Activated CD8-positive, alpha-beta memory T cell treated with anti-CD3 and anti-CD28 coated beads, Interleukin-2, amount 10 ng/mL, durations not matched to agents 7 days and 5 days (primary cell): ENCODE measurements at regions not wholly inside any gene's neighbourhood (a gene's known extent, or its start where the extent isn't known, plus 50 kb on each side); places are given as distances from the start of the nearest gene placed in this dataset.
A peak's percentile ranks its signal among the peaks of the same experiment; 100 is the strongest.

Source experiments
- ATAC-seq: fragments of 150-1000 bp; cut with Tn5 transposase; one replicate; pipeline ENCODE4 v1.10.0; 2021; ENCODE audit warnings: moderate library complexity
- CTCF ChIA-PET: fragments of 350-600 bp; sonication (Branson Sonifier 250); formaldehyde crosslinking; loops from one replicate; lab custom pipeline; 2021; ENCODE audit warnings: antibody characterized with exemption; lab: Charles Lee
- DNase-seq: peaks from one replicate; pipeline ENCODE4 v3.0.0-alpha.2; 2020
- H3K27ac Mint-ChIP-seq: one replicate; pipeline ENCODE4 v1.8.0; 2021; ENCODE audit warnings: mild to moderate bottlenecking, mixed read lengths
- H3K27me3 Mint-ChIP-seq: one replicate; pipeline ENCODE4 v1.8.0; 2021; ENCODE audit warnings: mixed read lengths
- H3K36me3 Mint-ChIP-seq: one replicate; pipeline ENCODE4 v1.8.0; 2021; ENCODE audit warnings: mild to moderate bottlenecking, mixed read lengths
- H3K4me1 Mint-ChIP-seq: one replicate; pipeline ENCODE4 v1.8.0; 2021; ENCODE audit warnings: mixed read lengths
- H3K4me3 Mint-ChIP-seq: one replicate; pipeline ENCODE4 v1.8.0; 2021; ENCODE audit warnings: mild to moderate bottlenecking, moderate library complexity, mixed read lengths
- H3K9me3 Mint-ChIP-seq: one replicate; pipeline ENCODE4 v1.8.0; 2022; ENCODE audit warnings: low read depth, mixed read lengths

- peaks cover 53% of the 10 kb centered on the region for H3K4me1 Mint-ChIP-seq
- H3K9me3 Mint-ChIP-seq = no peaks in the 10 kb centered on the region
- H3K27ac Mint-ChIP-seq = peak overlapping the region; percentile 83
- DNase-seq (peak; percentile 66), ATAC-seq (peak; percentile 82)
- CTCF ChIA-PET = interaction anchor here (1.1 to 2.0 kb wide), 4 partner anchors 14 to 170 kb away, joined by 3 to 5 read pairs (median 4); no protein-coding TSS in a partner anchor
- H3K4me3 Mint-ChIP-seq = peak overlapping the region; percentile 34
- no peaks in the 10 kb centered on the region for H3K27me3 Mint-ChIP-seq
- H3K36me3 Mint-ChIP-seq = peaks cover 32% of the 10 kb centered on the region
Measured at GRCh38 chr3:56878074-56878473, 76.3 kb upstream of the ARHGEF3 start.

DNA sequence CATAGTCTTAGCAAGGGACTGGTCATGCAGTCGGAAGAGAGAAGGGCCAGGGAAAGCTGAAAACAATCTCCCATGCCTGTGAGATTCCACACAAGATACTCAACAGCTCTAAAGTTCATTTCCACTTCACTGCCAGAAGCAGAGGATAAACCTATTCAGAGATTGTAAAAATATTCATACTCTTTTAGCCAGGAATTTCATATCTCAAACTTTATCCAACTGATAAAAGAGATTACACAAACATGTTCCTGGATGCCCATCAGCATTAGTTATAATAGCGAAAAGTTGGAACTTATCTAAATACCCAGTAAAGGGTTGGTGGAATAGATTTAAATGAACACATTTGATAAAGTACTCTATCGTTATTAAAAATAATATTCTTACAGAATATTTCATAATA, 75.2 kb upstream of the ARHGEF3 start:
- Mint-ChIP-seq H3K4me3 (no peak overlapping the region), H3K27me3 (no peaks in the 10 kb centered on the region), H3K36me3 (peaks cover 29% of the 10 kb centered on the region), H3K27ac (no peak overlapping the region), H3K9me3 (no peaks in the 10 kb centered on the region), H3K4me1 (peaks cover 51% of the 10 kb centered on the region)
- CTCF ChIA-PET = interaction anchor here (0.6 to 2.0 kb wide), 4 partner anchors 11 to 112 kb away, joined by 3 to 5 read pairs (median 4); no protein-coding TSS in a partner anchor
- DNase-seq (no peak), ATAC-seq (no peak)

GRCh38 chr3:56874269-56874668, 72.5 kb upstream of the ARHGEF3 start:
- Mint-ChIP-seq H3K27me3 (no peaks in the 10 kb centered on the region), H3K9me3 (no peaks in the 10 kb centered on the region), H3K27ac (no peak overlapping the region), H3K4me1 (peaks cover 38% of the 10 kb centered on the region), H3K4me3 (no peak overlapping the region), H3K36me3 (peaks cover 4% of the 10 kb centered on the region)
- CTCF ChIA-PET = no interaction called here
- DNase-seq (no peak), ATAC-seq (no peak)

DNA sequence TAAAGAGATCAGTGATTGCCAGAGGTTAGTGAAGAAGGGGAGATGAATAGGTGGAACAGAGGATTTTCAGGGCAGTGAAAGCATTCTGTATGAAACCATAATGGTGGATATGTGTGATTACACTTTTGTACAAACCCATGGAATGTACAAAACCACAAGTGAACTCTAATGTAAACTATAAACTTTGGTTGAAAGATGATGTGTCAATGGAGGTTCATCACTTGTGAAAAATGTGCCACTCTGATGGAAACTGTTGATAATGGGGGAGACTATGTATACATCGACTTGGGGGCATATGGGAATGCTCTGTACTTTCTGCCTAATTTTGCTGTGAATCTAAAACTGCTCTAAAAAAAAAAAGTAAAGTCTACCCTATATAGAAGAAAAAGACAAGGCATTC, 68.7 kb upstream of the ARHGEF3 start:
- H3K27me3 Mint-ChIP-seq = no peaks in the 10 kb centered on the region
- CTCF ChIA-PET = interaction anchor here (1.0 kb wide), 1 partner anchor 46 kb away, joined by 4 read pairs; no protein-coding TSS in a partner anchor
- no peak for DNase-seq
- H3K4me1 Mint-ChIP-seq = peaks cover 22% of the 10 kb centered on the region
- no peaks in the 10 kb centered on the region for H3K9me3 Mint-ChIP-seq
- H3K4me3 Mint-ChIP-seq = no peak overlapping the region
- H3K36me3 Mint-ChIP-seq = peaks cover 9% of the 10 kb centered on the region
- ATAC-seq = no peak
- no peak overlapping the region for H3K27ac Mint-ChIP-seq

GRCh38 chr3:56869157-56869889, 67.6 kb upstream of the ARHGEF3 start:
- Mint-ChIP-seq H3K27ac (peak overlapping the region; percentile 12), H3K27me3 (no peaks in the 10 kb centered on the region), H3K4me3 (peak overlapping the region; percentile 16), H3K36me3 (peaks cover 14% of the 10 kb centered on the region), H3K9me3 (no peaks in the 10 kb centered on the region), H3K4me1 (peaks cover 28% of the 10 kb centered on the region)
- ATAC-seq (peak; percentile 79), DNase-seq (no peak)
- CTCF ChIA-PET = no interaction called here

GRCh38 chr3:56868706-56869105, 67.0 kb upstream of the ARHGEF3 start:
- no peaks in the 10 kb centered on the region for H3K27me3 Mint-ChIP-seq
- no peaks in the 10 kb centered on the region for H3K9me3 Mint-ChIP-seq
- no peak for DNase-seq
- CTCF ChIA-PET = interaction anchor here (0.6 kb wide), 2 partner anchors 120 to 161 kb away, joined by 3 to 4 read pairs; no protein-coding TSS in a partner anchor
- H3K36me3 Mint-ChIP-seq = peaks cover 20% of the 10 kb centered on the region
- peaks cover 34% of the 10 kb centered on the region for H3K4me1 Mint-ChIP-seq
- no peak for ATAC-seq
- no peak overlapping the region for H3K4me3 Mint-ChIP-seq
- H3K27ac Mint-ChIP-seq = no peak overlapping the region

GRCh38 chr3:56867671-56868070, 65.9 kb upstream of the ARHGEF3 start:
- H3K4me1 Mint-ChIP-seq = peaks cover 41% of the 10 kb centered on the region
- H3K27ac Mint-ChIP-seq = no peak overlapping the region

GRCh38 chr3:56864918-56865524, 63.3 kb upstream of the ARHGEF3 start:
- CTCF ChIA-PET = interaction anchor here (1.7 kb wide), 1 partner anchor 163 kb away, joined by 3 read pairs; no protein-coding TSS in a partner anchor
- H3K27me3 Mint-ChIP-seq = no peaks in the 10 kb centered on the region
- H3K9me3 Mint-ChIP-seq = no peaks in the 10 kb centered on the region
- H3K4me1 Mint-ChIP-seq = peaks cover 59% of the 10 kb centered on the region
- peaks cover 18% of the 10 kb centered on the region for H3K36me3 Mint-ChIP-seq
- H3K27ac Mint-ChIP-seq = no peak overlapping the region
- H3K4me3 Mint-ChIP-seq = no peak overlapping the region
- no peak for ATAC-seq
- no peak for DNase-seq

More at GRCh38 chr3:56867671-56868070, 65.9 kb upstream of the ARHGEF3 start:
- ATAC-seq (no peak), DNase-seq (no peak)
- CTCF ChIA-PET = no interaction called here
- H3K27me3 Mint-ChIP-seq = no peaks in the 10 kb centered on the region
- H3K9me3 Mint-ChIP-seq = no peaks in the 10 kb centered on the region
- H3K4me3 Mint-ChIP-seq = no peak overlapping the region
- H3K36me3 Mint-ChIP-seq = peaks cover 18% of the 10 kb centered on the region

DNA sequence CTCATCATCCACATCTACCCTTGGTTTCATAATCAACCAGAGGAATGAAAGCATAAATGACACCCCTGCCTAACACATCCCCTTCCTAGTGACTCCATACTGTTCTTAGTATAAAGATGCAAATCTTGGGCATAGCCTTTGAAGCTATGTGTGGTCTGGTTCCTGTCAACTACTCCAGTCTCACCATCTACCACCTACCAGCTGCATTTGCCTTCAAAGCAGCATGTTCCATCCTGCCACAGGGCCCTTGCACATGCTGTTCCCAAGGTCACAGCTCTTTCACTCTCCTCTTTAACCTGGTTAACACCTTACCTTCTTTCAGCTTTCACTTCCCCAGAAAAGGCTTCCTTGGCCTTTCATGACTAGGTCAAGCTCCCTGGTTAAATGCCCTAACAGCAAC, 62.3 kb upstream of the ARHGEF3 start:
- peak overlapping the region; percentile 1 for H3K27ac Mint-ChIP-seq
- H3K36me3 Mint-ChIP-seq = peaks cover 18% of the 10 kb centered on the region
- no peak for DNase-seq
- no peaks in the 10 kb centered on the region for H3K27me3 Mint-ChIP-seq
- H3K4me3 Mint-ChIP-seq = no peak overlapping the region
- CTCF ChIA-PET = interaction anchor here (1.0 to 1.7 kb wide), 3 partner anchors 13 to 162 kb away, joined by 3 to 5 read pairs (median 3); no protein-coding TSS in a partner anchor
- peak; percentile 31 for ATAC-seq
- no peaks in the 10 kb centered on the region for H3K9me3 Mint-ChIP-seq
- peaks cover 53% of the 10 kb centered on the region for H3K4me1 Mint-ChIP-seq

GRCh38 chr3:56862352-56863062, 60.8 kb upstream of the ARHGEF3 start:
- Mint-ChIP-seq H3K27ac (peak overlapping the region; percentile 67), H3K27me3 (no peaks in the 10 kb centered on the region), H3K9me3 (no peaks in the 10 kb centered on the region), H3K4me1 (peaks cover 56% of the 10 kb centered on the region), H3K4me3 (no peak overlapping the region), H3K36me3 (peaks cover 17% of the 10 kb centered on the region)
- CTCF ChIA-PET = interaction anchor here (0.9 to 1.2 kb wide), 2 partner anchors 133 to 159 kb away, joined by 4 to 5 read pairs; no protein-coding TSS in a partner anchor
- ATAC-seq = peak; percentile 84
- no peak for DNase-seq

GRCh38 chr3:56861511-56861910, 59.8 kb upstream of the ARHGEF3 start:
- no peaks in the 10 kb centered on the region for H3K27me3 Mint-ChIP-seq
- H3K9me3 Mint-ChIP-seq = no peaks in the 10 kb centered on the region
- H3K4me1 Mint-ChIP-seq = peaks cover 58% of the 10 kb centered on the region
- peak overlapping the region; percentile 4 for H3K27ac Mint-ChIP-seq
- no peak for ATAC-seq
- no peak for DNase-seq
- CTCF ChIA-PET = interaction anchor here (1.0 to 1.2 kb wide), 3 partner anchors 55 to 158 kb away, joined by 3 to 4 read pairs (median 4); no protein-coding TSS in a partner anchor
- peaks cover 17% of the 10 kb centered on the region for H3K36me3 Mint-ChIP-seq
- no peak overlapping the region for H3K4me3 Mint-ChIP-seq

DNA sequence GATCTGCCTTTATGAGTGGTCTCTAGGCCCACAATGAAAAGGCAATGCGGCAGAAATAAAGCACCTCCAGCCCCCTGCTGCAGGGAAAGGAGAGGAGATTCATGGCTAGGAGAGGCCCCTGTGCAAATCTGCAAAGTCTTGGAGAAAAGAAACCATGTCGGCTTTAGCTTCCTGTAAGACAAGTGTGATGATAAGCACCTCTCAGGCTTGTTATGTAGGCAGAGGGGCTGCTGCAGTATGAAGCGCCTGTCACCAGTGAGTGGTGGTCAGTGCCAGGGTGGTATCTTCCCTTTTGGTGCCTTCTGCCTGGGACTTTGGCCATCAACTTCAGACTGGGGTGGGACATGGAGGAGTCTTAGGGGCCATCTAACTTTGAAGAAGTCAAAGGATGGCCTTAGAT, 59.2 kb upstream of the ARHGEF3 start:
- ATAC-seq = no peak
- CTCF ChIA-PET = interaction anchor here (1.0 to 1.2 kb wide), 2 partner anchors 55 to 58 kb away, joined by 3 to 4 read pairs; no protein-coding TSS in a partner anchor
- Mint-ChIP-seq H3K27ac (peak overlapping the region; percentile 63), H3K27me3 (no peaks in the 10 kb centered on the region), H3K9me3 (no peaks in the 10 kb centered on the region), H3K4me1 (peaks cover 60% of the 10 kb centered on the region), H3K36me3 (peaks cover 16% of the 10 kb centered on the region), H3K4me3 (peak overlapping the region; percentile 3)
- DNase-seq = no peak

DNA sequence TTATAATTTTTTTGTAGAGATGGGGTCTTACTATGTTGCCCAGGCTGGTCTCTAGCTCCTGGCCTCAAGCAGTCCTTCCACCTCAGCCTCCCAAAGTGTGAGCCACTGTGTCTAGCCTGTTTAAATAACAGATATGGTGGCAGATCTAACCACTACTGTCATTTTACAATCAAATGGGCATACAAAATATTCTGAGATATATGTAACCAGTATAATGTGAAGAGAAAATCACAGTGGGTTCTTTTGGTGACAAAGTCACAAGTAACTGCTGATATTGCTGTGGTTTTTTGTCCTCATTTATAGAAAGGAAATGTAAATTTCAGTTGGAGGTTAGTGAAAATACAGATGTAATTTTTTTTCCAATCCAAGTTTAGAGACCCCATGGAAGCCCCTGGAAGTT, 58.6 kb upstream of the ARHGEF3 start:
- Mint-ChIP-seq H3K9me3 (no peaks in the 10 kb centered on the region), H3K4me3 (peak overlapping the region; percentile 3), H3K36me3 (peaks cover 16% of the 10 kb centered on the region), H3K27ac (peak overlapping the region; percentile 44), H3K27me3 (no peaks in the 10 kb centered on the region), H3K4me1 (peaks cover 64% of the 10 kb centered on the region)
- DNase-seq (no peak), ATAC-seq (no peak)
- CTCF ChIA-PET = interaction anchor here (1.1 kb wide), 1 partner anchor 55 kb away, joined by 4 read pairs; no protein-coding TSS in a partner anchor
